ENCODE measurements at regions not wholly inside any gene's neighbourhood (a gene's known extent, or its start where the extent isn't known, plus 50 kb on each side); places are given as distances from the start of the nearest gene placed in this dataset.

DNA sequence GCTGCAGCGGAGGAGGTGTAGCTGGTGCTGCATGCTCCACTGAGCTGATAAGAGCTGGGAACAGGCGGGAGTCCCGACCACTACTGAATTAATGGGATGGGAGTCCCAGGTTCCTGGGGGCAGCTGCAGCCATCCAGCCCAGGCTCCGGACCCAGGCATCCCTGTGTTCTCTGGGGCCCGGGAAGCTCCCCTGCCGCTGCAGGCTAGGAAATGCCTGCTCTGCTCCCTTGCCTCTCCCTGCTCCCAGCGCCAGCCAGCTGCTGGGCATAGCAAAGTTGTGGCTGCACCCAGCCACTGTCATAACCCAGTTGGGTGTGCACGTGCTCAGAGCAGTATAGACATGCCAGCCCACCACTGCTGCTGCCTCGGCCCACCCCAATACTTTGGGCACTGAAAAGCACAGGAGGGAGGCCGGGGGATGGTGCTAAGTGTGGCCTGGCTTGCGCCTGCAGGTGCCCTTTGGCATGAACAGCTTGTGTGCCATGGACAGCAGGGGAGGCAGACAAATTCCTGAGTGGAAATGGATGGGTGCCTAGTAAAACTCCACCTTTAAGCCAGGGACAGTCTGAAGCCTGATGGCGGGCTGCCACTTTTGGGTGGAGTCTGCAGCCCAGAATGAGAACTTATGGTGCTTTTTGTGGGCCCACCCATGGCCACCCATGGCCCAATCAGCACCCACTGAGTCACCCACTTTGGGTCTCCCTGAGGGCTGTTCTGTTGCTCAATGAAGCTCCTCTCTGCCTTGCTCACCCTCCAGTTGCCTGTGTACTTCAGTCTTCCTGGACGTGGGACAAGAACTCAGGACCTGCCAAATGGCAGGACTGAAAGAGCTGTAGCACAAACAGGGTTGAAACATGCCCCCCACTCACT lies 219.3 kb upstream of the TMEFF2 start:
- TF ChIP-seq, protein P1, sequence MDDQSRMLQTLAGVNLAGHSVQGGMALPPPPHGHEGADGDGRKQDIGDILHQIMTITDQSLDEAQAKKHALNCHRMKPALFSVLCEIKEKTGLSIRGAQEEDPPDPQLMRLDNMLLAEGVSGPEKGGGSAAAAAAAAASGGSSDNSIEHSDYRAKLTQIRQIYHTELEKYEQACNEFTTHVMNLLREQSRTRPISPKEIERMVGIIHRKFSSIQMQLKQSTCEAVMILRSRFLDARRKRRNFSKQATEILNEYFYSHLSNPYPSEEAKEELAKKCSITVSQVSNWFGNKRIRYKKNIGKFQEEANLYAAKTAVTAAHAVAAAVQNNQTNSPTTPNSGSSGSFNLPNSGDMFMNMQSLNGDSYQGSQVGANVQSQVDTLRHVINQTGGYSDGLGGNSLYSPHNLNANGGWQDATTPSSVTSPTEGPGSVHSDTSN (IDR thresholded peaks at IDR 0.05): no peak
- TF ChIP-seq, protein P2, sequence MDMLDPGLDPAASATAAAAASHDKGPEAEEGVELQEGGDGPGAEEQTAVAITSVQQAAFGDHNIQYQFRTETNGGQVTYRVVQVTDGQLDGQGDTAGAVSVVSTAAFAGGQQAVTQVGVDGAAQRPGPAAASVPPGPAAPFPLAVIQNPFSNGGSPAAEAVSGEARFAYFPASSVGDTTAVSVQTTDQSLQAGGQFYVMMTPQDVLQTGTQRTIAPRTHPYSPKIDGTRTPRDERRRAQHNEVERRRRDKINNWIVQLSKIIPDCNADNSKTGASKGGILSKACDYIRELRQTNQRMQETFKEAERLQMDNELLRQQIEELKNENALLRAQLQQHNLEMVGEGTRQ (IDR thresholded peaks at IDR 0.05): no peak
- TF ChIP-seq RARB (CRISPR knock-in tag; IDR thresholded peaks at IDR 0.05) (no peak), EHMT2 (IDR thresholded peaks at IDR 0.05; ENCODE audit: low read depth) (no peak), HOXA7 (CRISPR knock-in tag; IDR thresholded peaks at IDR 0.05) (no peak), CHD4 (IDR thresholded peaks at IDR 0.05; ENCODE audit: borderline replicate concordance) (no peak), SMC3 (IDR thresholded peaks at IDR 0.05) (no peak), POLR2A (IDR thresholded peaks at IDR 0.05; ENCODE audit: low read length) (no peak), MAZ (IDR thresholded peaks at IDR 0.05; ENCODE audit: borderline replicate concordance, low read depth, low read length) (no peak), JUN (IDR thresholded peaks at IDR 0.05) (no peak), BHLHE40 (IDR thresholded peaks at IDR 0.05; ENCODE audit: low read depth, low read length) (no peak)
- TF ChIP-seq, protein P3, sequence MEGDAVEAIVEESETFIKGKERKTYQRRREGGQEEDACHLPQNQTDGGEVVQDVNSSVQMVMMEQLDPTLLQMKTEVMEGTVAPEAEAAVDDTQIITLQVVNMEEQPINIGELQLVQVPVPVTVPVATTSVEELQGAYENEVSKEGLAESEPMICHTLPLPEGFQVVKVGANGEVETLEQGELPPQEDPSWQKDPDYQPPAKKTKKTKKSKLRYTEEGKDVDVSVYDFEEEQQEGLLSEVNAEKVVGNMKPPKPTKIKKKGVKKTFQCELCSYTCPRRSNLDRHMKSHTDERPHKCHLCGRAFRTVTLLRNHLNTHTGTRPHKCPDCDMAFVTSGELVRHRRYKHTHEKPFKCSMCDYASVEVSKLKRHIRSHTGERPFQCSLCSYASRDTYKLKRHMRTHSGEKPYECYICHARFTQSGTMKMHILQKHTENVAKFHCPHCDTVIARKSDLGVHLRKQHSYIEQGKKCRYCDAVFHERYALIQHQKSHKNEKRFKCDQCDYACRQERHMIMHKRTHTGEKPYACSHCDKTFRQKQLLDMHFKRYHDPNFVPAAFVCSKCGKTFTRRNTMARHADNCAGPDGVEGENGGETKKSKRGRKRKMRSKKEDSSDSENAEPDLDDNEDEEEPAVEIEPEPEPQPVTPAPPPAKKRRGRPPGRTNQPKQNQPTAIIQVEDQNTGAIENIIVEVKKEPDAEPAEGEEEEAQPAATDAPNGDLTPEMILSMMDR (IDR thresholded peaks at IDR 0.05): no peak
- TF ChIP-seq, protein P4, sequence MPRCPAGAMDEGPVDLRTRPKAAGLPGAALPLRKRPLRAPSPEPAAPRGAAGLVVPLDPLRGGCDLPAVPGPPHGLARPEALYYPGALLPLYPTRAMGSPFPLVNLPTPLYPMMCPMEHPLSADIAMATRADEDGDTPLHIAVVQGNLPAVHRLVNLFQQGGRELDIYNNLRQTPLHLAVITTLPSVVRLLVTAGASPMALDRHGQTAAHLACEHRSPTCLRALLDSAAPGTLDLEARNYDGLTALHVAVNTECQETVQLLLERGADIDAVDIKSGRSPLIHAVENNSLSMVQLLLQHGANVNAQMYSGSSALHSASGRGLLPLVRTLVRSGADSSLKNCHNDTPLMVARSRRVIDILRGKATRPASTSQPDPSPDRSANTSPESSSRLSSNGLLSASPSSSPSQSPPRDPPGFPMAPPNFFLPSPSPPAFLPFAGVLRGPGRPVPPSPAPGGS (IDR thresholded peaks at IDR 0.05): no peak
